Panc1 (cell line): ENCODE measurements at regions not wholly inside any gene's neighbourhood (a gene's known extent, or its start where the extent isn't known, plus 50 kb on each side); places are given as distances from the start of the nearest gene placed in this dataset.
"Not testable (repeated sequence)": the region's sequence is repeated elsewhere in the genome, so short reads cannot be mapped to it uniquely, and the experiment has no call there.

Experiments used
- ATAC-seq: fragments of 200-7000 bp; cut with Tn5 transposase; 2 replicates; pipeline ENCODE4 v1.9.1; 2020; ENCODE audit warnings: mild to moderate bottlenecking, moderate library complexity
- BruUV-seq: library from RNA; stranded (reverse); fragments of 400-500 nt; replicated peaks from 2 replicates; lab custom pipeline; 2021; lab: Mats Ljungman, UMichigan
- CTCF ChIA-PET: fragments of 300-600 bp; sonication (Branson Sonifier 250); formaldehyde crosslinking; loops from one replicate; lab custom pipeline; 2022; ENCODE audit warnings: antibody characterized with exemption; lab: Charles Lee
- POLR2A ChIA-PET: fragments of 300-600 bp; sonication (Branson Sonifier 250); formaldehyde crosslinking; loops from one replicate; lab custom pipeline; 2022; ENCODE audit warnings: antibody characterized with exemption; lab: Charles Lee
- DNase-seq: peaks from one replicate; pipeline ENCODE4 v3.0.0-alpha.2; 2010; ENCODE audit warnings: low read depth, low spot score
- H3K27ac ChIP-seq: 2 replicates; pipeline ENCODE4 v1.5.1; 2011; ENCODE audit warnings: mild to moderate bottlenecking, low read length, inconsistent platforms
- H3K27me3 ChIP-seq: fragments of 200-500 bp; sonication (Bioruptor generic); 2 replicates; pipeline ENCODE4 v1.6.0; 2014; ENCODE audit warnings: low read length, inconsistent platforms; ENCODE audit not compliant: control insufficient read depth, insufficient read depth
- H3K36me3 ChIP-seq: fragments of 200-500 bp; sonication (Bioruptor generic); 2 replicates; pipeline ENCODE4 v1.5.1; 2014; ENCODE audit warnings: inconsistent platforms, mild to moderate bottlenecking, low read length, moderate library complexity; ENCODE audit not compliant: control insufficient read depth, insufficient read depth
- H3K4me1 ChIP-seq: 2 replicates; pipeline ENCODE4 v1.5.1; 2011; ENCODE audit warnings: inconsistent platforms, mild to moderate bottlenecking, low read length, moderate library complexity; ENCODE audit not compliant: control insufficient read depth, insufficient read depth
- H3K4me3 ChIP-seq, 2 experiments: 2 replicates each; pipeline ENCODE4 v1.5.1; 2011 to 2012; ENCODE audit warnings: low read depth in 2 of 2, low read length in 2 of 2, mild to moderate bottlenecking in 2 of 2, inconsistent platforms in 1 of 2, moderate library complexity in 1 of 2
- H3K9me3 ChIP-seq: fragments of 200-500 bp; sonication (Bioruptor generic); 2 replicates; pipeline ENCODE4 v1.5.1; 2014; ENCODE audit warnings: low read depth, mild to moderate bottlenecking, inconsistent platforms, low read length, moderate library complexity; ENCODE audit not compliant: control insufficient read depth, insufficient read depth
- POLR2AphosphoS5 ChIP-seq: IDR thresholded peaks from 2 replicates; pipeline ENCODE4 v1.6.1; 2012; ENCODE audit warnings: mild to moderate bottlenecking, low read depth, low read length, moderate library complexity
- SIN3A ChIP-seq: IDR thresholded peaks from 2 replicates; pipeline ENCODE4 v1.6.1; 2012; ENCODE audit warnings: low read depth, mild to moderate bottlenecking, low read length, moderate library complexity, borderline replicate concordance; ENCODE audit not compliant: insufficient read depth
- TCF7L2 ChIP-seq: IDR thresholded peaks from 2 replicates; pipeline ENCODE4 v1.6.1; 2011; ENCODE audit warnings: mild to moderate bottlenecking, low read depth, low read length, inconsistent platforms
- in situ Hi-C: cut with HindIII; loops from 2 replicates; pipeline ENCODE4 v1.10.0; 2016; ENCODE audit warnings: low sequenced_read_pairs, low pct_unique_long_range_greater_than_20kb
- intact Hi-C: fragments of 100-400 bp; cut with micrococcal nuclease; formaldehyde crosslinking; loops from one replicate; pipeline ENCODE4 v1.10.0; 2022; ENCODE audit not compliant: unreplicated experiment
- TF ChIP-seq, protein P1 (sequence below), 2 experiments: IDR thresholded peaks; 2 replicates each; pipeline ENCODE4 v1.6.1; 2011 to 2012; ENCODE audit warnings: low read depth in 2 of 2, control low read depth in 1 of 2, low read length in 1 of 2, mild to moderate bottlenecking in 1 of 2, moderate library complexity in 1 of 2; ENCODE audit not compliant: insufficient read depth in 1 of 2
- TF ChIP-seq, protein P2 (sequence below): fragments of 450-650 bp; IDR thresholded peaks from 2 replicates; pipeline ENCODE4 v1.5.1; 2017; ENCODE audit warnings: mild to moderate bottlenecking

GRCh38 chr3:162597226-162597625 is 1100.6 kb downstream of the OTOL1 start:
- Histone ChIP-seq H3K4me1 (no peaks in the 10 kb centered on the region), H3K27me3 (no peaks in the 10 kb centered on the region), H3K36me3 (no peaks in the 10 kb centered on the region), H3K9me3 (no peaks in the 10 kb centered on the region), H3K27ac (no peak overlapping the region), H3K4me3 (no peak overlapping the region)
- DNase-seq (no peak), ATAC-seq (no peak)
- POLR2A ChIA-PET, result no interaction called here
- no TSS peak for BruUV-seq
- TF ChIP-seq, protein P1, sequence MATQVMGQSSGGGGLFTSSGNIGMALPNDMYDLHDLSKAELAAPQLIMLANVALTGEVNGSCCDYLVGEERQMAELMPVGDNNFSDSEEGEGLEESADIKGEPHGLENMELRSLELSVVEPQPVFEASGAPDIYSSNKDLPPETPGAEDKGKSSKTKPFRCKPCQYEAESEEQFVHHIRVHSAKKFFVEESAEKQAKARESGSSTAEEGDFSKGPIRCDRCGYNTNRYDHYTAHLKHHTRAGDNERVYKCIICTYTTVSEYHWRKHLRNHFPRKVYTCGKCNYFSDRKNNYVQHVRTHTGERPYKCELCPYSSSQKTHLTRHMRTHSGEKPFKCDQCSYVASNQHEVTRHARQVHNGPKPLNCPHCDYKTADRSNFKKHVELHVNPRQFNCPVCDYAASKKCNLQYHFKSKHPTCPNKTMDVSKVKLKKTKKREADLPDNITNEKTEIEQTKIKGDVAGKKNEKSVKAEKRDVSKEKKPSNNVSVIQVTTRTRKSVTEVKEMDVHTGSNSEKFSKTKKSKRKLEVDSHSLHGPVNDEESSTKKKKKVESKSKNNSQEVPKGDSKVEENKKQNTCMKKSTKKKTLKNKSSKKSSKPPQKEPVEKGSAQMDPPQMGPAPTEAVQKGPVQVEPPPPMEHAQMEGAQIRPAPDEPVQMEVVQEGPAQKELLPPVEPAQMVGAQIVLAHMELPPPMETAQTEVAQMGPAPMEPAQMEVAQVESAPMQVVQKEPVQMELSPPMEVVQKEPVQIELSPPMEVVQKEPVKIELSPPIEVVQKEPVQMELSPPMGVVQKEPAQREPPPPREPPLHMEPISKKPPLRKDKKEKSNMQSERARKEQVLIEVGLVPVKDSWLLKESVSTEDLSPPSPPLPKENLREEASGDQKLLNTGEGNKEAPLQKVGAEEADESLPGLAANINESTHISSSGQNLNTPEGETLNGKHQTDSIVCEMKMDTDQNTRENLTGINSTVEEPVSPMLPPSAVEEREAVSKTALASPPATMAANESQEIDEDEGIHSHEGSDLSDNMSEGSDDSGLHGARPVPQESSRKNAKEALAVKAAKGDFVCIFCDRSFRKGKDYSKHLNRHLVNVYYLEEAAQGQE (IDR thresholded peaks at IDR 0.05; ENCODE audit: insufficient read depth in 1 of 2, low read depth in 2 of 2, low read length in 1 of 2), result no peak
- TF ChIP-seq SIN3A (no peak), TCF7L2 (no peak), POLR2AphosphoS5 (no peak)
- TF ChIP-seq, protein P2, sequence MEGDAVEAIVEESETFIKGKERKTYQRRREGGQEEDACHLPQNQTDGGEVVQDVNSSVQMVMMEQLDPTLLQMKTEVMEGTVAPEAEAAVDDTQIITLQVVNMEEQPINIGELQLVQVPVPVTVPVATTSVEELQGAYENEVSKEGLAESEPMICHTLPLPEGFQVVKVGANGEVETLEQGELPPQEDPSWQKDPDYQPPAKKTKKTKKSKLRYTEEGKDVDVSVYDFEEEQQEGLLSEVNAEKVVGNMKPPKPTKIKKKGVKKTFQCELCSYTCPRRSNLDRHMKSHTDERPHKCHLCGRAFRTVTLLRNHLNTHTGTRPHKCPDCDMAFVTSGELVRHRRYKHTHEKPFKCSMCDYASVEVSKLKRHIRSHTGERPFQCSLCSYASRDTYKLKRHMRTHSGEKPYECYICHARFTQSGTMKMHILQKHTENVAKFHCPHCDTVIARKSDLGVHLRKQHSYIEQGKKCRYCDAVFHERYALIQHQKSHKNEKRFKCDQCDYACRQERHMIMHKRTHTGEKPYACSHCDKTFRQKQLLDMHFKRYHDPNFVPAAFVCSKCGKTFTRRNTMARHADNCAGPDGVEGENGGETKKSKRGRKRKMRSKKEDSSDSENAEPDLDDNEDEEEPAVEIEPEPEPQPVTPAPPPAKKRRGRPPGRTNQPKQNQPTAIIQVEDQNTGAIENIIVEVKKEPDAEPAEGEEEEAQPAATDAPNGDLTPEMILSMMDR, result no peak
- CTCF ChIA-PET, result no interaction called here
- in situ Hi-C loops, result no loop called here
- intact Hi-C loops, result no loop called here

GRCh38 chr3:162598500-162598899 is 1101.9 kb downstream of the OTOL1 start:
- H3K27me3 ChIP-seq, H3K4me3 ChIP-seq, BruUV-seq, H3K27ac ChIP-seq, DNase-seq, in situ Hi-C loops, CTCF ChIA-PET, H3K36me3 ChIP-seq, POLR2A ChIA-PET, H3K4me1 ChIP-seq, ATAC-seq, H3K9me3 ChIP-seq, intact Hi-C loops: not testable (repeated sequence)

- in situ Hi-C loops, intact Hi-C loops: not testable (repeated sequence)
These were observed 1103.1 kb downstream of the OTOL1 start for GRCh38 chr3:162599742-162600141.

More at GRCh38 chr3:162599742-162600141, 1103.1 kb downstream of the OTOL1 start:
- ATAC-seq, DNase-seq, H3K27me3 ChIP-seq, H3K4me1 ChIP-seq, CTCF ChIA-PET, POLR2A ChIA-PET, H3K4me3 ChIP-seq, H3K36me3 ChIP-seq, BruUV-seq, H3K27ac ChIP-seq, H3K9me3 ChIP-seq: not testable (repeated sequence)
